ENCODE measurements at regions not wholly inside any gene's neighbourhood (a gene's known extent, or its start where the extent isn't known, plus 50 kb on each side); places are given as distances from the start of the nearest gene placed in this dataset.

DNA sequence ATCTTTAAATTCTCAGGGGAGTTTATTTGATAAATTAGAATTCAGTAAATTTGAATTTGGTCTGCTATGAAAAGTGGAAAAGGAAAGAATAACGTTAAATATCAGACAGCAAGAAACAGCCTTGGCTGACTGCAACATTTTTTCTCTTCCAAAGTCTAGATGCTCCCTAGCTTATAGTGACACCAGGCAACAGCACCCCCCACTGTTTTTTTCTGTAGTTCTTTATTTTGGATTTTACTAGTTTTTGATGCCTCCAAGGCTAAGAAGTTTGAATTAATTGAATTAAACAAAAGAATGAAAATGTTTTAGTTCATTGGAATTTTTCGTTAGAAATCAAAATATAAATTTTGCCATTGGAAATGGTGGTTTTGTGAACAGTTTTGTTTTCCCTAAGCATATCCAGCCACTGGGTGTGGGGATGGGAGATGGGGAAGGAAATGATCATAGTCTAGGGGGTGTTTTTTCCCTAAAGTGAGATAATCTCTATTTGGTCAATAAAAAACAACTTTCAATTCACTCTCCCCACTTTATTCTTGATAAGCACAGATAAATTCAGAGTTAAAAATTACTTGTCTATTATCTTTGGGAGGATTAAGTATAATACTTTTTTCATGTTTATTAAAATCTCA lies 199.3 kb upstream of the CD180 start:
- no peak for DNase-seq
- ATAC-seq (replicated peaks in 1 of 2): no peak
- Mint-ChIP-seq H3K4me3 (no peak overlapping the region), H3K27ac (no peak overlapping the region), H3K9me3 (no peaks in the 10 kb centered on the region), H3K27me3 (ENCODE audit: low read depth) (no peaks in the 10 kb centered on the region), H3K36me3 (ENCODE audit: insufficient read depth in 2 of 2) (no peaks in the 10 kb centered on the region), H3K4me1 (ENCODE audit: low read depth) (no peaks in the 10 kb centered on the region)

DNA sequence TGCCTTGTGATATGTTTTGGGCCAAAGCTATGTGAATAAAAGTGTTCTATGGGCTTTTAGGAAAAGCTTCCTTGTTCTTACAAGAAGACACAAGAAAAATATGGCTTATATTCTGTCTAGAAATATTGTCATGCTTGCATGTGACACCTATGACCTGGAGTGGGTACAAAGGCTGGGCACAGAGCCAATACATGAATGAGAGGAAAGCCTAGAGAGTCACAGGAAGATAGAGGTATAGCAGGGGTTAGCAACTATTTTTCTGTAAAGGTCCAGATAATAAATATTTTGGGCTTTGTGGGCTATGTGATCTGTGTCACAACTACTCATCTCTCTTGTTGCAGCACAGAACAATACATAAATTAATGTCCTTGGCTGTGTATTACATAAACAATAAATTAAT lies 196.6 kb upstream of the CD180 start:
- H3K27me3 Mint-ChIP-seq (ENCODE audit: low read depth): no peaks in the 10 kb centered on the region
- no peaks in the 10 kb centered on the region for H3K9me3 Mint-ChIP-seq
- H3K4me1 Mint-ChIP-seq (ENCODE audit: low read depth): no peaks in the 10 kb centered on the region
- ATAC-seq (replicated peaks in 1 of 2): no peak
- DNase-seq: no peak
- H3K36me3 Mint-ChIP-seq (ENCODE audit: insufficient read depth in 2 of 2): no peaks in the 10 kb centered on the region
- H3K27ac Mint-ChIP-seq: no peak overlapping the region
- no peak overlapping the region for H3K4me3 Mint-ChIP-seq

GRCh38 chr5:67390935-67391334 lies 194.3 kb upstream of the CD180 start:
- Mint-ChIP-seq H3K27me3 (ENCODE audit: low read depth) (no peaks in the 10 kb centered on the region), H3K36me3 (ENCODE audit: insufficient read depth in 2 of 2) (no peaks in the 10 kb centered on the region), H3K27ac (no peak overlapping the region), H3K4me1 (ENCODE audit: low read depth) (no peaks in the 10 kb centered on the region), H3K4me3 (no peak overlapping the region), H3K9me3 (no peaks in the 10 kb centered on the region)
- ATAC-seq (replicated peaks in 1 of 2) (no peak), DNase-seq (no peak)

GRCh38 chr5:67383451-67383850 lies 186.9 kb upstream of the CD180 start:
- DNase-seq (no peak), ATAC-seq (replicated peaks in 1 of 2) (no peak)
- H3K4me3 Mint-ChIP-seq: no peak overlapping the region
- no peak overlapping the region for H3K27ac Mint-ChIP-seq
- no peaks in the 10 kb centered on the region for H3K36me3 Mint-ChIP-seq (ENCODE audit: insufficient read depth in 2 of 2)
- no peaks in the 10 kb centered on the region for H3K4me1 Mint-ChIP-seq (ENCODE audit: low read depth)
- H3K27me3 Mint-ChIP-seq (ENCODE audit: low read depth): peaks cover 9% of the 10 kb centered on the region
- H3K9me3 Mint-ChIP-seq: no peaks in the 10 kb centered on the region

- Mint-ChIP-seq H3K27ac (no peak overlapping the region), H3K4me3 (no peak overlapping the region), H3K36me3 (ENCODE audit: insufficient read depth in 2 of 2) (no peaks in the 10 kb centered on the region), H3K4me1 (ENCODE audit: low read depth) (no peaks in the 10 kb centered on the region), H3K27me3 (ENCODE audit: low read depth) (peaks cover 9% of the 10 kb centered on the region), H3K9me3 (no peaks in the 10 kb centered on the region)
- ATAC-seq (replicated peaks in 1 of 2) (no peak), DNase-seq (no peak)
Observed at GRCh38 chr5:67381236-67381880, 184.8 kb upstream of the CD180 start.

GRCh38 chr5:67380431-67380830 lies 183.8 kb upstream of the CD180 start:
- Mint-ChIP-seq H3K9me3 (no peaks in the 10 kb centered on the region), H3K36me3 (ENCODE audit: insufficient read depth in 2 of 2) (no peaks in the 10 kb centered on the region), H3K27me3 (ENCODE audit: low read depth) (peaks cover 9% of the 10 kb centered on the region), H3K4me1 (ENCODE audit: low read depth) (no peaks in the 10 kb centered on the region), H3K27ac (no peak overlapping the region), H3K4me3 (no peak overlapping the region)
- ATAC-seq (replicated peaks in 1 of 2) (no peak), DNase-seq (no peak)

- Mint-ChIP-seq H3K4me1 (ENCODE audit: low read depth) (peaks cover under 1% of the 10 kb centered on the region), H3K9me3 (no peaks in the 10 kb centered on the region), H3K27ac (no peak overlapping the region), H3K36me3 (ENCODE audit: insufficient read depth in 2 of 2) (no peaks in the 10 kb centered on the region), H3K4me3 (no peak overlapping the region), H3K27me3 (ENCODE audit: low read depth) (peaks cover 6% of the 10 kb centered on the region)
- no peak for ATAC-seq (replicated peaks in 1 of 2)
- no peak for DNase-seq
Observed at GRCh38 chr5:67379753-67380152, 183.2 kb upstream of the CD180 start.

- H3K4me3 Mint-ChIP-seq: no peak overlapping the region
- no peaks in the 10 kb centered on the region for H3K9me3 Mint-ChIP-seq
- no peaks in the 10 kb centered on the region for H3K27me3 Mint-ChIP-seq (ENCODE audit: low read depth)
- DNase-seq (no peak), ATAC-seq (replicated peaks in 1 of 2) (no peak)
- H3K4me1 Mint-ChIP-seq (ENCODE audit: low read depth): peaks cover 13% of the 10 kb centered on the region
- no peaks in the 10 kb centered on the region for H3K36me3 Mint-ChIP-seq (ENCODE audit: insufficient read depth in 2 of 2)
- no peak overlapping the region for H3K27ac Mint-ChIP-seq
Observed at GRCh38 chr5:67378256-67378655, 181.7 kb upstream of the CD180 start.

DNA sequence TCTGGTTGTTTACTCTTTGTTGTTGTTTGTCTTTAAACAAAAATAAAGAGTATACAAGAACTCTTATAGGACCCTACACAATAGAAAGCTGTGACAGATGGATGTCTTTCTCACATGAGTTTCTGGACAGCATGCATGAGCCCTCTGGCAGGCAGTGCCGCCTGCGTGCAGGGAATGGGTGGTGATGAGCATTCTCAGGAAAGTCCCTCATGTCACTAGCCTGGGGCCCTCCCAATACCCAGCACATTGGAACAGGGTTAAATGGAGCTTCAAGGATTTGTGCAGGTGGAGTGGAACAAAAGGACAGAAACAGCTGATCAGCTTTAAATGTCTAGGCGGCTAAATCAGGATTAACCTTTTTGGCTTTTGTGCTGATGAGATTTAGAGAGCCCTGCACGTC lies 181.0 kb upstream of the CD180 start:
- Mint-ChIP-seq H3K27me3 (ENCODE audit: low read depth) (no peaks in the 10 kb centered on the region), H3K36me3 (ENCODE audit: insufficient read depth in 2 of 2) (no peaks in the 10 kb centered on the region), H3K4me3 (no peak overlapping the region), H3K4me1 (ENCODE audit: low read depth) (peaks cover 13% of the 10 kb centered on the region), H3K9me3 (no peaks in the 10 kb centered on the region), H3K27ac (no peak overlapping the region)
- ATAC-seq (replicated peaks in 1 of 2): no peak
- no peak for DNase-seq

GRCh38 chr5:67375606-67376005 lies 179.0 kb upstream of the CD180 start:
- peaks cover 5% of the 10 kb centered on the region for H3K27me3 Mint-ChIP-seq (ENCODE audit: low read depth)
- H3K27ac Mint-ChIP-seq: no peak overlapping the region
- no peaks in the 10 kb centered on the region for H3K9me3 Mint-ChIP-seq
- no peak for ATAC-seq (replicated peaks in 1 of 2)
- no peak overlapping the region for H3K4me3 Mint-ChIP-seq
- peak in 1 of 2 donors; percentile 9 for DNase-seq
- H3K4me1 Mint-ChIP-seq (ENCODE audit: low read depth): peaks cover 13% of the 10 kb centered on the region
- H3K36me3 Mint-ChIP-seq (ENCODE audit: insufficient read depth in 2 of 2): no peaks in the 10 kb centered on the region

DNA sequence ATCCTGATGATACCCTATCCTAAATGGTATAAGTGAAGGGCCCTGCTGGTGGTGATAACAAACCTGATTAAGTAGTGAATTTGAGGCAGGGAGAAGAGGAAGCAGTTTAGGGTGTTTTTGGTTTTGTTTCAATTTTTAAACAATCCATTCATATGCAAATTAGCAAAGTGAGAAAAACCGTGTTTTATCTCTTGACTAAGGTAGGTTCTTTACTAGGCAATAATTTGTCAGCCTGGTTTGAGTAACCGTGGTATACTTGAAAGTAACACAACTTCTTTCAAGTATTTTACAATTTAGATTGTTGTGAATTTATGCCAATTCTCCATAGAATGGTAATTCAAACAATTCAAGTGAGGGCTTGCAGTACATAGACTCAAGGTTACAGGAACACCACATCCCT lies 177.8 kb upstream of the CD180 start:
- Mint-ChIP-seq H3K4me3 (peak overlapping the region in 1 of 2 donors; percentile 21), H3K27me3 (ENCODE audit: low read depth) (peaks cover 7% of the 10 kb centered on the region), H3K27ac (no peak overlapping the region), H3K36me3 (ENCODE audit: insufficient read depth in 2 of 2) (no peaks in the 10 kb centered on the region), H3K4me1 (ENCODE audit: low read depth) (peaks cover 13% of the 10 kb centered on the region), H3K9me3 (no peaks in the 10 kb centered on the region)
- DNase-seq (no peak), ATAC-seq (replicated peaks in 1 of 2) (peak; percentile 72 to 82)

- no peak for DNase-seq
- Mint-ChIP-seq H3K27me3 (ENCODE audit: low read depth) (peaks cover 14% of the 10 kb centered on the region), H3K36me3 (ENCODE audit: insufficient read depth in 2 of 2) (no peaks in the 10 kb centered on the region), H3K4me3 (no peak overlapping the region), H3K4me1 (ENCODE audit: low read depth) (peaks cover 13% of the 10 kb centered on the region), H3K27ac (no peak overlapping the region), H3K9me3 (no peaks in the 10 kb centered on the region)
- no peak for ATAC-seq (replicated peaks in 1 of 2)
Observed at GRCh38 chr5:67373518-67373917, 176.9 kb upstream of the CD180 start.

GRCh38 chr5:67372887-67373286 lies 176.3 kb upstream of the CD180 start:
- Mint-ChIP-seq H3K27me3 (ENCODE audit: low read depth) (peaks cover 17% of the 10 kb centered on the region), H3K4me1 (ENCODE audit: low read depth) (peaks cover 13% of the 10 kb centered on the region), H3K4me3 (no peak overlapping the region), H3K9me3 (no peaks in the 10 kb centered on the region), H3K36me3 (ENCODE audit: insufficient read depth in 2 of 2) (no peaks in the 10 kb centered on the region), H3K27ac (no peak overlapping the region)
- DNase-seq: no peak
- ATAC-seq (replicated peaks in 1 of 2): no peak

- Mint-ChIP-seq H3K4me1 (ENCODE audit: low read depth) (peaks cover 13% of the 10 kb centered on the region), H3K4me3 (no peak overlapping the region), H3K9me3 (no peaks in the 10 kb centered on the region), H3K36me3 (ENCODE audit: insufficient read depth in 2 of 2) (no peaks in the 10 kb centered on the region), H3K27ac (no peak overlapping the region), H3K27me3 (ENCODE audit: low read depth) (peaks cover 17% of the 10 kb centered on the region)
- DNase-seq (no peak), ATAC-seq (replicated peaks in 1 of 2) (no peak)
Observed at GRCh38 chr5:67371924-67372323, 175.3 kb upstream of the CD180 start.

Measured in activated T-cell treated with anti-CD3 and anti-CD28 coated beads, Interleukin-2, amount 50 U/mL, for 72 hours (primary cell).